Peyer's patch (tissue), 4 donors: ENCODE measurements at regions not wholly inside any gene's neighbourhood (a gene's known extent, or its start where the extent isn't known, plus 50 kb on each side); places are given as distances from the start of the nearest gene placed in this dataset.

Experiments
- CTCF ChIP-seq, 6 experiments: fragments of 450-650 bp in 4 of 6; fragments of 200-600 bp in 2 of 6; sonication (generic) in 1 of 6; IDR thresholded peaks; one replicate each; pipeline ENCODE4 v1.5.1; 2017 to 2019; ENCODE audit warnings: antibody characterized with exemption in 6 of 6, mild to moderate bottlenecking in 3 of 6, moderate library complexity in 1 of 6
- POLR2A ChIP-seq, 2 donors: fragments of 450-650 bp; IDR thresholded peaks; one replicate each; pipeline ENCODE4 v1.5.1; 2017; ENCODE audit warnings: antibody characterized with exemption in 2 of 2, mild to moderate bottlenecking in 2 of 2, moderate library complexity in 2 of 2

- TF ChIP-seq POLR2A (IDR thresholded peaks at IDR 0.05) (no peak), CTCF (IDR thresholded peaks at IDR 0.05) (no peak)
Observed at GRCh38 chr6:41488433-41489119, 57.6 kb upstream of the FOXP4 start.
